ENCODE measurements at regions not wholly inside any gene's neighbourhood (a gene's known extent, or its start where the extent isn't known, plus 50 kb on each side); places are given as distances from the start of the nearest gene placed in this dataset.

DNA sequence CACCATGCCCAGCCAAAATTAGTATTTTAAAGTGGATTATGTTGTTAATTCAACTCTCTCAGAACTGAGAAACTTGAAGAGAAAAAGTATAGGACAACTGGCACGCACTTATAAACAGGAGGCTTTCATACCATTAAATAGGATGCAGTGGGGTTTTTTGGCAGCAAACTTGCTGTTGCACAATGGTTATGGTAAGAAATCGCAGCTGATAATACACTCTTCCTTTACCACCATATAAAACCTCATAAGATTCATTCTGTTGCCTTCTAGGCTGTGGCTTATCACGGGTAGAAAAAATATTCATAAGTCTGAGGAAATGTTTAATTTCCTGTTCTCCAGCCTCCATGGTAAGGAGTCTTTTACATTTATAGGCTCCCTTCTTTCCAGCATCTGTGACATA is 95.3 kb downstream of the TMCO5A start:
- H3K9me3 ChIP-seq (ENCODE audit: control insufficient read depth in 2 of 3, insufficient read depth in 1 of 3, low read length in 3 of 3) = no peaks in the 10 kb centered on the region
- intact Hi-C loops (cut with DNase I) = no loop called here
- H3K4me1 ChIP-seq (ENCODE audit: control insufficient read depth in 2 of 3, insufficient read depth in 2 of 3, low read depth in 1 of 3, low read length in 3 of 3) = no peaks in the 10 kb centered on the region
- no peaks in the 10 kb centered on the region for H3K36me3 ChIP-seq (ENCODE audit: control insufficient read depth in 2 of 3, insufficient read depth in 3 of 3, low read length in 3 of 3)
- no peak overlapping the region for H3K9ac ChIP-seq (ENCODE audit: low read length in 3 of 3)
- no peak overlapping the region for H3K4me3 ChIP-seq (ENCODE audit: low read length in 3 of 3)
- FAIRE-seq (no peak), DNase-seq (no peak)
- no peak overlapping the region for H3K27ac ChIP-seq (ENCODE audit: low read depth in 2 of 2, low read length in 2 of 2)
- no peak for TF ChIP-seq CTCF (IDR thresholded peaks at IDR 0.05; ENCODE audit: borderline replicate concordance, extremely low read depth, insufficient read depth)
- no peaks in the 10 kb centered on the region for H3K27me3 ChIP-seq (ENCODE audit: control insufficient read depth, insufficient read depth, low read length)

GRCh38 chr15:38030609-38031008 is 96.2 kb downstream of the TMCO5A start:
- Histone ChIP-seq H3K9me3 (ENCODE audit: control insufficient read depth in 2 of 3, insufficient read depth in 1 of 3, low read length in 3 of 3) (no peaks in the 10 kb centered on the region), H3K4me3 (ENCODE audit: low read length in 3 of 3) (no peak overlapping the region), H3K27ac (ENCODE audit: low read depth in 2 of 2, low read length in 2 of 2) (no peak overlapping the region), H3K9ac (ENCODE audit: low read length in 3 of 3) (no peak overlapping the region), H3K36me3 (ENCODE audit: control insufficient read depth in 2 of 3, insufficient read depth in 3 of 3, low read length in 3 of 3) (no peaks in the 10 kb centered on the region), H3K27me3 (ENCODE audit: control insufficient read depth, insufficient read depth, low read length) (no peaks in the 10 kb centered on the region), H3K4me1 (ENCODE audit: control insufficient read depth in 2 of 3, insufficient read depth in 2 of 3, low read depth in 1 of 3, low read length in 3 of 3) (no peaks in the 10 kb centered on the region)
- FAIRE-seq (no peak), DNase-seq (no peak)
- TF ChIP-seq CTCF (IDR thresholded peaks at IDR 0.05; ENCODE audit: borderline replicate concordance, extremely low read depth, insufficient read depth) = no peak
- intact Hi-C loops (cut with DNase I) = no loop called here

- H3K9me3 ChIP-seq (ENCODE audit: control insufficient read depth in 2 of 3, insufficient read depth in 1 of 3, low read length in 3 of 3) = no peaks in the 10 kb centered on the region
- TF ChIP-seq CTCF (IDR thresholded peaks at IDR 0.05; ENCODE audit: borderline replicate concordance, extremely low read depth, insufficient read depth) = no peak
- intact Hi-C loops (cut with DNase I) = no loop called here
- H3K9ac ChIP-seq (ENCODE audit: low read length in 3 of 3) = no peak overlapping the region
- FAIRE-seq = no peak
- H3K4me3 ChIP-seq (ENCODE audit: low read length in 3 of 3) = no peak overlapping the region
- no peaks in the 10 kb centered on the region for H3K27me3 ChIP-seq (ENCODE audit: control insufficient read depth, insufficient read depth, low read length)
- no peaks in the 10 kb centered on the region for H3K4me1 ChIP-seq (ENCODE audit: control insufficient read depth in 2 of 3, insufficient read depth in 2 of 3, low read depth in 1 of 3, low read length in 3 of 3)
- no peak overlapping the region for H3K27ac ChIP-seq (ENCODE audit: low read depth in 2 of 2, low read length in 2 of 2)
- DNase-seq = no peak
- H3K36me3 ChIP-seq (ENCODE audit: control insufficient read depth in 2 of 3, insufficient read depth in 3 of 3, low read length in 3 of 3) = no peaks in the 10 kb centered on the region
These were observed 101.3 kb downstream of the TMCO5A start for GRCh38 chr15:38035701-38036100.

GRCh38 chr15:38036790-38037338 is 102.4 kb downstream of the TMCO5A start:
- no peaks in the 10 kb centered on the region for H3K36me3 ChIP-seq (ENCODE audit: control insufficient read depth in 2 of 3, insufficient read depth in 3 of 3, low read length in 3 of 3)
- H3K9me3 ChIP-seq (ENCODE audit: control insufficient read depth in 2 of 3, insufficient read depth in 1 of 3, low read length in 3 of 3) = no peaks in the 10 kb centered on the region
- no peaks in the 10 kb centered on the region for H3K4me1 ChIP-seq (ENCODE audit: control insufficient read depth in 2 of 3, insufficient read depth in 2 of 3, low read depth in 1 of 3, low read length in 3 of 3)
- TF ChIP-seq CTCF (IDR thresholded peaks at IDR 0.05; ENCODE audit: borderline replicate concordance, extremely low read depth, insufficient read depth) = no peak
- no peak for FAIRE-seq
- H3K4me3 ChIP-seq (ENCODE audit: low read length in 3 of 3) = no peak overlapping the region
- H3K27ac ChIP-seq (ENCODE audit: low read depth in 2 of 2, low read length in 2 of 2) = no peak overlapping the region
- intact Hi-C loops (cut with DNase I) = no loop called here
- H3K27me3 ChIP-seq (ENCODE audit: control insufficient read depth, insufficient read depth, low read length) = no peaks in the 10 kb centered on the region
- no peak for DNase-seq
- H3K9ac ChIP-seq (ENCODE audit: low read length in 3 of 3) = no peak overlapping the region
